Activated T-cell treated with anti-CD3 and anti-CD28 coated beads, Interleukin-2, amount 50 U/mL, for 24 hours (primary cell): ENCODE measurements at regions not wholly inside any gene's neighbourhood (a gene's known extent, or its start where the extent isn't known, plus 50 kb on each side); places are given as distances from the start of the nearest gene placed in this dataset.
"Not testable (repeated sequence)": the region's sequence is repeated elsewhere in the genome, so short reads cannot be mapped to it uniquely, and the experiment has no call there.

ENCODE experiments used
- DNase-seq: peaks from one replicate; pipeline ENCODE4 v3.0.0-alpha.2; 2020
- H3K27ac Mint-ChIP-seq: 2 replicates; pipeline ENCODE4 v1.8.0; 2020; ENCODE audit warnings: mild to moderate bottlenecking, mixed read lengths
- H3K27me3 Mint-ChIP-seq: 2 replicates; pipeline ENCODE4 v1.8.0; 2020; ENCODE audit warnings: mixed read lengths
- H3K36me3 Mint-ChIP-seq: 2 replicates; pipeline ENCODE4 v1.8.0; 2020; ENCODE audit warnings: low read depth, mixed read lengths
- H3K4me1 Mint-ChIP-seq: 2 replicates; pipeline ENCODE4 v1.8.0; 2020; ENCODE audit warnings: low read depth, mixed read lengths
- H3K4me3 Mint-ChIP-seq: 2 replicates; pipeline ENCODE4 v1.8.0; 2020; ENCODE audit warnings: mild to moderate bottlenecking, moderate library complexity, mixed read lengths
- H3K9me3 Mint-ChIP-seq: 2 replicates; pipeline ENCODE4 v1.8.0; 2020; ENCODE audit warnings: mixed read lengths

GRCh38 chr2:221948076-221948475 is 350.7 kb downstream of the PAX3 start:
- Mint-ChIP-seq H3K36me3 (no peaks in the 10 kb centered on the region), H3K4me3 (no peak overlapping the region), H3K27me3 (no peaks in the 10 kb centered on the region), H3K9me3 (no peaks in the 10 kb centered on the region), H3K27ac (no peak overlapping the region), H3K4me1 (no peaks in the 10 kb centered on the region)
- no peak for DNase-seq

- H3K9me3 Mint-ChIP-seq, H3K4me1 Mint-ChIP-seq, DNase-seq, H3K27ac Mint-ChIP-seq, H3K4me3 Mint-ChIP-seq, H3K27me3 Mint-ChIP-seq, H3K36me3 Mint-ChIP-seq: not testable (repeated sequence)
These were observed 354.3 kb downstream of the PAX3 start for GRCh38 chr2:221944452-221944851.

- Mint-ChIP-seq H3K9me3 (no peaks in the 10 kb centered on the region), H3K4me1 (no peaks in the 10 kb centered on the region), H3K27ac (no peak overlapping the region), H3K36me3 (no peaks in the 10 kb centered on the region), H3K27me3 (no peaks in the 10 kb centered on the region), H3K4me3 (no peak overlapping the region)
- DNase-seq: no peak
These were observed 355.6 kb downstream of the PAX3 start for GRCh38 chr2:221943076-221943810.

- H3K4me1 Mint-ChIP-seq: no peaks in the 10 kb centered on the region
- no peak for DNase-seq
- H3K27me3 Mint-ChIP-seq: no peaks in the 10 kb centered on the region
- H3K36me3 Mint-ChIP-seq: no peaks in the 10 kb centered on the region
- no peaks in the 10 kb centered on the region for H3K9me3 Mint-ChIP-seq
- H3K4me3 Mint-ChIP-seq: no peak overlapping the region
- no peak overlapping the region for H3K27ac Mint-ChIP-seq
These were observed 359.3 kb upstream of the EPHA4 start for GRCh38 chr2:221931251-221931991.

DNA sequence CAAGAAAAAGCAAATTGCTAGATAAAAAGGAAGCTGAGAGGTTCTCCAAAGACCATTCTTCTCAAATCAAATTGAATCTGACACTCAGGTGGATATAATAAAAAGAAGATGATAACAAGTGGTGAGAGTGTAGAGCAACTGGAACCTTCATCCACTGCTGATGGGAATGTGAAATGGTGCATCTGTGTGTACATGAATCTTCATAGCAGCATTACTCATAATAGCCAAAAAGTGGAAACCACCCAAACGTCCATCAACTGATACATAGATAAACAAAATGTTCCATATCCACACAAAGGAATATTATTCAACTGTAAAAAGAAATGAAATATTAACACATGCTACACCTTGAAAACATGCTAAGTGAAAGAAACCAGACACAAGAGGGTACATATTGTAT is 357.2 kb upstream of the EPHA4 start:
- no peak overlapping the region for H3K27ac Mint-ChIP-seq
- DNase-seq: no peak
- H3K27me3 Mint-ChIP-seq: no peaks in the 10 kb centered on the region
- no peaks in the 10 kb centered on the region for H3K36me3 Mint-ChIP-seq
- no peaks in the 10 kb centered on the region for H3K9me3 Mint-ChIP-seq
- no peaks in the 10 kb centered on the region for H3K4me1 Mint-ChIP-seq
- no peak overlapping the region for H3K4me3 Mint-ChIP-seq

GRCh38 chr2:221926327-221926726 is 354.2 kb upstream of the EPHA4 start:
- Mint-ChIP-seq H3K4me1 (no peaks in the 10 kb centered on the region), H3K9me3 (no peaks in the 10 kb centered on the region), H3K27ac (no peak overlapping the region), H3K27me3 (no peaks in the 10 kb centered on the region), H3K36me3 (no peaks in the 10 kb centered on the region), H3K4me3 (no peak overlapping the region)
- no peak for DNase-seq

- DNase-seq: no peak
- H3K27ac Mint-ChIP-seq: no peak overlapping the region
- H3K4me3 Mint-ChIP-seq: no peak overlapping the region
- no peaks in the 10 kb centered on the region for H3K9me3 Mint-ChIP-seq
- no peaks in the 10 kb centered on the region for H3K36me3 Mint-ChIP-seq
- H3K27me3 Mint-ChIP-seq: no peaks in the 10 kb centered on the region
- no peaks in the 10 kb centered on the region for H3K4me1 Mint-ChIP-seq
These were observed 352.5 kb upstream of the EPHA4 start for GRCh38 chr2:221924576-221924975.

- Mint-ChIP-seq H3K9me3 (no peaks in the 10 kb centered on the region), H3K4me1 (no peaks in the 10 kb centered on the region), H3K27me3 (no peaks in the 10 kb centered on the region), H3K4me3 (no peak overlapping the region), H3K27ac (no peak overlapping the region), H3K36me3 (no peaks in the 10 kb centered on the region)
- no peak for DNase-seq
These were observed 343.8 kb upstream of the EPHA4 start for GRCh38 chr2:221915926-221916325.

- Mint-ChIP-seq H3K36me3 (no peaks in the 10 kb centered on the region), H3K27me3 (no peaks in the 10 kb centered on the region), H3K27ac (no peak overlapping the region), H3K9me3 (no peaks in the 10 kb centered on the region), H3K4me3 (no peak overlapping the region), H3K4me1 (no peaks in the 10 kb centered on the region)
- DNase-seq: no peak
These were observed 342.3 kb upstream of the EPHA4 start for GRCh38 chr2:221914334-221914880.

DNA sequence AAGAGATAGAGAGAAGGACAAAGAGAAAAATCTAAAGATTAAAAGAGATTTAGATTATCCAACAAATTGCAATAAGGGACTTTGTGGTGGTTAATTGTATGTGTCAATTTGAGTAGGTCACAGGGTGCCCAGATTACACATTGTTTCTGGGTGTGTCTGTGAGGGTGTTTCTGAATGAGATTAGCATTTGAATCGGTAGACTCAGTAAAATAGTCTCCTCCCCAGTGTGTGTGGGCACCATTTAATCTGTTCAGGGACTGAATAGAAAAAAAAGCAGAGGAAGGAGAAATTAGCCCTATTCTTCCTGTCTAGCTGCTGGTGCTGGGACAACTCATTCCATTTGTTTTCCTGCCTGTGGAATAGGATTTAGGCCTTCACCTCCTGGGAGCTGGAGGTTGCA is 339.8 kb upstream of the EPHA4 start:
- Mint-ChIP-seq H3K4me1 (no peaks in the 10 kb centered on the region), H3K27ac (no peak overlapping the region), H3K9me3 (no peaks in the 10 kb centered on the region), H3K4me3 (no peak overlapping the region), H3K27me3 (no peaks in the 10 kb centered on the region), H3K36me3 (no peaks in the 10 kb centered on the region)
- no peak for DNase-seq

GRCh38 chr2:221911321-221911720 is 339.2 kb upstream of the EPHA4 start:
- Mint-ChIP-seq H3K4me1 (no peaks in the 10 kb centered on the region), H3K4me3 (no peak overlapping the region), H3K27ac (no peak overlapping the region), H3K27me3 (no peaks in the 10 kb centered on the region), H3K9me3 (no peaks in the 10 kb centered on the region), H3K36me3 (no peaks in the 10 kb centered on the region)
- DNase-seq: no peak

DNA sequence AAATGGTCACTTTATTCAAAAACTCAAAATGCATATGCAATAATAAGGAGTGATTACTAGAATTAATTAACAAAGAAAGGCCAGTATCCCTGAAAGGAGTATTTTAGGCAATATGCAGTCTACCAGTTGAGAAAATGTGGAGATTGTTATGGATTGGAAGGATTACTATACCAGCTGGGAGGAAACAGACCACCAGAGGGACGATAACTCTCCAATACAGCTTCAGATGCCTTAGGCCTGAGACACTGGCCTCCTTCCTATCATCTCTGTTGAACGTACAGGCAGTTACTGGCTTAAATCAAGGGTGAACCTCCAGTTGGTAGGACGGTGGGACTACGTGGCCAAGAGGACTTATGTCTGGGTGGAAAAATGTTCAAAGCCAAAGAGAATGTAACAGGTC is 336.4 kb upstream of the EPHA4 start:
- no peak for DNase-seq
- Mint-ChIP-seq H3K4me1 (no peaks in the 10 kb centered on the region), H3K36me3 (no peaks in the 10 kb centered on the region), H3K27me3 (no peaks in the 10 kb centered on the region), H3K4me3 (no peak overlapping the region), H3K27ac (no peak overlapping the region), H3K9me3 (no peaks in the 10 kb centered on the region)

DNA sequence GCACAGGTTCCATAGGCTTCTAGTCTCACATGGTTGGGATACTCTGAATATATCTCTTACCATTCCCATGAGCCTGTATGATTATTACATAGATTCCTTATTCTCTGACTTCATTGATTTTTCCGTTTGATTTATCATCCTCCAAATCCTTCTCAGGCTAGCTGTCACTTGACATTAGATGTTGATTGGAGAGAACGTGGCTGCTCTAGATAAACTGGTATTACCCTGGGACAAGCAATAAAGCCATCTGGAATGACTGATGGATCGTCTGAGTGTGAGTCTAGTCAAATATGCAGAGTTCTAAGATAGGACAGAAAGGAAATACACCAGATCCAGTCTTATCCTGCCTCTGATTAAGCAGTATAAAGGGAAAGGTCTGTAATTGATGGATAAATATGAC is 325.6 kb upstream of the EPHA4 start:
- Mint-ChIP-seq H3K4me1 (no peaks in the 10 kb centered on the region), H3K27me3 (no peaks in the 10 kb centered on the region), H3K4me3 (no peak overlapping the region), H3K9me3 (no peaks in the 10 kb centered on the region), H3K27ac (no peak overlapping the region), H3K36me3 (no peaks in the 10 kb centered on the region)
- DNase-seq: no peak

- no peaks in the 10 kb centered on the region for H3K36me3 Mint-ChIP-seq
- no peak overlapping the region for H3K4me3 Mint-ChIP-seq
- H3K27me3 Mint-ChIP-seq: no peaks in the 10 kb centered on the region
- no peak for DNase-seq
- no peaks in the 10 kb centered on the region for H3K4me1 Mint-ChIP-seq
- H3K27ac Mint-ChIP-seq: no peak overlapping the region
- H3K9me3 Mint-ChIP-seq: no peaks in the 10 kb centered on the region
These were observed 324.5 kb upstream of the EPHA4 start for GRCh38 chr2:221896505-221897151.
